ENCODE measurements at regions not wholly inside any gene's neighbourhood (a gene's known extent, or its start where the extent isn't known, plus 50 kb on each side); places are given as distances from the start of the nearest gene placed in this dataset.

GRCh38 chr2:15058721-15059157, 426.2 kb downstream of the LRATD1 start:
- Histone ChIP-seq H3K9ac (ENCODE audit: low read depth in 1 of 2, low read length in 2 of 2) (no peak overlapping the region), H3K4me3 (ENCODE audit: low read depth in 1 of 3, low read length in 3 of 3) (no peak overlapping the region), H3K4me1 (ENCODE audit: control insufficient read depth in 4 of 4, insufficient read depth in 4 of 4, low read length in 3 of 4) (no peaks in the 10 kb centered on the region), H3K36me3 (ENCODE audit: control insufficient read depth in 4 of 4, insufficient read depth in 3 of 4, low read depth in 1 of 4, low read length in 3 of 4) (no peaks in the 10 kb centered on the region), H3K9me3 (ENCODE audit: control insufficient read depth in 4 of 4, low read length in 3 of 4) (no peaks in the 10 kb centered on the region), H3K27ac (ENCODE audit: low read depth in 1 of 2, low read length in 2 of 2) (no peak overlapping the region), H3K27me3 (ENCODE audit: control insufficient read depth in 4 of 4, insufficient read depth in 4 of 4, low read length in 3 of 4) (no peaks in the 10 kb centered on the region)
- no peak for TF ChIP-seq HNF4A (conservative IDR thresholded peaks at IDR 0.05)
- TF ChIP-seq NR2F2 (IDR thresholded peaks at IDR 0.05) = no peak
- WGBS = 56% methylated on average over 3 of the region's 3 CpGs
- no peak for DNase-seq (ENCODE audit: low spot score)

- Histone ChIP-seq H3K4me1 (ENCODE audit: control insufficient read depth in 4 of 4, insufficient read depth in 4 of 4, low read length in 3 of 4) (no peaks in the 10 kb centered on the region), H3K27ac (ENCODE audit: low read depth in 1 of 2, low read length in 2 of 2) (no peak overlapping the region), H3K27me3 (ENCODE audit: control insufficient read depth in 4 of 4, insufficient read depth in 4 of 4, low read length in 3 of 4) (no peaks in the 10 kb centered on the region), H3K4me3 (ENCODE audit: low read depth in 1 of 3, low read length in 3 of 3) (no peak overlapping the region), H3K36me3 (ENCODE audit: control insufficient read depth in 4 of 4, insufficient read depth in 3 of 4, low read depth in 1 of 4, low read length in 3 of 4) (no peaks in the 10 kb centered on the region), H3K9me3 (ENCODE audit: control insufficient read depth in 4 of 4, low read length in 3 of 4) (no peaks in the 10 kb centered on the region), H3K9ac (ENCODE audit: low read depth in 1 of 2, low read length in 2 of 2) (no peak overlapping the region)
- WGBS = 71% methylated on average over 10 of the region's 10 CpGs
- no peak for DNase-seq (ENCODE audit: low spot score)
- TF ChIP-seq ZBTB33 (IDR thresholded peaks at IDR 0.05) = no peak
- TF ChIP-seq HNF4G (IDR thresholded peaks at IDR 0.05) = no peak
- TF ChIP-seq GABPA (IDR thresholded peaks at IDR 0.05 in 1 of 2, conservative IDR thresholded peaks at IDR 0.05 in 1 of 2) = no peak
- TF ChIP-seq FOXA2 (IDR thresholded peaks at IDR 0.05) = no peak
- no peak for TF ChIP-seq YY1 (IDR thresholded peaks at IDR 0.05)
- TF ChIP-seq JUND (IDR thresholded peaks at IDR 0.05) = no peak
- TF ChIP-seq CTCF (IDR thresholded peaks at IDR 0.05; ENCODE audit: low read depth, low read length, missing input control) = no peak
- no peak for TF ChIP-seq HNF4A (conservative IDR thresholded peaks at IDR 0.05)
- TF ChIP-seq MAX (IDR thresholded peaks at IDR 0.05) = no peak
- TF ChIP-seq RXRA (IDR thresholded peaks at IDR 0.05) = no peak
- no peak for TF ChIP-seq FOXA1 (IDR thresholded peaks at IDR 0.05)
- no peak for TF ChIP-seq NR2F2 (IDR thresholded peaks at IDR 0.05)
- TF ChIP-seq EGR1 (IDR thresholded peaks at IDR 0.05; ENCODE audit: low read depth in 2 of 2) = no peak
- TF ChIP-seq RAD21 (IDR thresholded peaks at IDR 0.05) = no peak
These were observed 427.5 kb downstream of the LRATD1 start for GRCh38 chr2:15059870-15060512.

- Histone ChIP-seq H3K4me3 (ENCODE audit: low read depth in 1 of 3, low read length in 3 of 3) (no peak overlapping the region), H3K27ac (ENCODE audit: low read depth in 1 of 2, low read length in 2 of 2) (no peak overlapping the region), H3K9me3 (ENCODE audit: control insufficient read depth in 4 of 4, low read length in 3 of 4) (peaks cover 0 to 3% (median 1%) of the 10 kb centered on the region in 4 donors), H3K9ac (ENCODE audit: low read depth in 1 of 2, low read length in 2 of 2) (no peak overlapping the region), H3K4me1 (ENCODE audit: control insufficient read depth in 4 of 4, insufficient read depth in 4 of 4, low read length in 3 of 4) (no peaks in the 10 kb centered on the region), H3K36me3 (ENCODE audit: control insufficient read depth in 4 of 4, insufficient read depth in 3 of 4, low read depth in 1 of 4, low read length in 3 of 4) (no peaks in the 10 kb centered on the region), H3K27me3 (ENCODE audit: control insufficient read depth in 4 of 4, insufficient read depth in 4 of 4, low read length in 3 of 4) (no peaks in the 10 kb centered on the region)
- DNase-seq (ENCODE audit: low spot score) = no peak
- WGBS = 90% methylated on average over 1 of the region's 1 CpG
- no peak for TF ChIP-seq CTCF (IDR thresholded peaks at IDR 0.05; ENCODE audit: low read depth, low read length, missing input control)
- no peak for TF ChIP-seq ZBTB33 (IDR thresholded peaks at IDR 0.05)
- no peak for TF ChIP-seq YY1 (IDR thresholded peaks at IDR 0.05)
- no peak for TF ChIP-seq NR2F2 (IDR thresholded peaks at IDR 0.05)
- TF ChIP-seq JUND (IDR thresholded peaks at IDR 0.05) = no peak
- no peak for TF ChIP-seq REST (IDR thresholded peaks at IDR 0.05)
These were observed 428.8 kb downstream of the LRATD1 start for GRCh38 chr2:15061268-15061667.

All from liver (tissue), 8 donors.